Neural cell (in vitro differentiated cells): ENCODE measurements at regions not wholly inside any gene's neighbourhood (a gene's known extent, or its start where the extent isn't known, plus 50 kb on each side); places are given as distances from the start of the nearest gene placed in this dataset.

ENCODE experiments used
- EZH2 ChIP-seq: fragments of 200-600, 300-800 bp; shearing (Covaris generic), sonication (generic); IDR thresholded peaks from 2 replicates; pipeline ENCODE4 v1.6.1; 2014; ENCODE audit warnings: antibody characterized with exemption, low read length, borderline replicate concordance, mild to moderate bottlenecking; ENCODE audit not compliant: insufficient read depth, poor library complexity, severe bottlenecking
- POLR2AphosphoS5 ChIP-seq: IDR thresholded peaks from 2 replicates; pipeline ENCODE4 v1.6.1; 2012
- RAD21 ChIP-seq: fragments of 450-650 bp; conservative IDR thresholded peaks from 2 replicates; pipeline ENCODE4 v1.6.1; 2014; ENCODE audit warnings: antibody characterized with exemption, mild to moderate bottlenecking, moderate library complexity
- SMC3 ChIP-seq: fragments of 450-650 bp; conservative IDR thresholded peaks from 2 replicates; pipeline ENCODE4 v1.6.1; 2014; ENCODE audit warnings: antibody characterized with exemption, mild to moderate bottlenecking, moderate library complexity; ENCODE audit not compliant: poor library complexity
- TF ChIP-seq, protein P1 (sequence below): IDR thresholded peaks from 2 replicates; pipeline ENCODE4 v1.6.1; 2012; ENCODE audit warnings: borderline replicate concordance
- TF ChIP-seq, protein P2 (sequence below): fragments of 450-650 bp; IDR thresholded peaks from 2 replicates; pipeline ENCODE4 v1.5.1; 2014; ENCODE audit warnings: antibody characterized with exemption, mild to moderate bottlenecking, moderate library complexity; ENCODE audit not compliant: poor library complexity, severe bottlenecking

DNA sequence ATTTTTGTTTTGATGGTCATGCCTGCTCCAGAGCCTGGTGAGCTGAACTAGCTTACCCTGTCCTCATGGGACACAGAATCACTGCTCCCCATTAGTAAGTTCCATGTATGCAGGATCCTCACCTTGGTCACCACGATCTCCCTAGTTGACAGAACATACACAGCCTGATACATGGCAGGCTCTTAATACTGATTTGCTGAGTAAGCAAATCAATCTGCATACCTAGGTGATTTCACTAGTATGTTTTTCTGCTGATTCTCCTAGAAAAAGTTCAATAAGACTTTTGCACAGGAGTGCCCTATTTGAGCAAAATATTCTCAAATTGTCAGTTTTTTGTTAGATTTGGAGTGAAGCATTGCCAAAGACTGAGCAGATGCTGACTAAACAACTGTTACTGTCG lies 113.7 kb downstream of the ACER2 start:
- TF ChIP-seq, protein P1, sequence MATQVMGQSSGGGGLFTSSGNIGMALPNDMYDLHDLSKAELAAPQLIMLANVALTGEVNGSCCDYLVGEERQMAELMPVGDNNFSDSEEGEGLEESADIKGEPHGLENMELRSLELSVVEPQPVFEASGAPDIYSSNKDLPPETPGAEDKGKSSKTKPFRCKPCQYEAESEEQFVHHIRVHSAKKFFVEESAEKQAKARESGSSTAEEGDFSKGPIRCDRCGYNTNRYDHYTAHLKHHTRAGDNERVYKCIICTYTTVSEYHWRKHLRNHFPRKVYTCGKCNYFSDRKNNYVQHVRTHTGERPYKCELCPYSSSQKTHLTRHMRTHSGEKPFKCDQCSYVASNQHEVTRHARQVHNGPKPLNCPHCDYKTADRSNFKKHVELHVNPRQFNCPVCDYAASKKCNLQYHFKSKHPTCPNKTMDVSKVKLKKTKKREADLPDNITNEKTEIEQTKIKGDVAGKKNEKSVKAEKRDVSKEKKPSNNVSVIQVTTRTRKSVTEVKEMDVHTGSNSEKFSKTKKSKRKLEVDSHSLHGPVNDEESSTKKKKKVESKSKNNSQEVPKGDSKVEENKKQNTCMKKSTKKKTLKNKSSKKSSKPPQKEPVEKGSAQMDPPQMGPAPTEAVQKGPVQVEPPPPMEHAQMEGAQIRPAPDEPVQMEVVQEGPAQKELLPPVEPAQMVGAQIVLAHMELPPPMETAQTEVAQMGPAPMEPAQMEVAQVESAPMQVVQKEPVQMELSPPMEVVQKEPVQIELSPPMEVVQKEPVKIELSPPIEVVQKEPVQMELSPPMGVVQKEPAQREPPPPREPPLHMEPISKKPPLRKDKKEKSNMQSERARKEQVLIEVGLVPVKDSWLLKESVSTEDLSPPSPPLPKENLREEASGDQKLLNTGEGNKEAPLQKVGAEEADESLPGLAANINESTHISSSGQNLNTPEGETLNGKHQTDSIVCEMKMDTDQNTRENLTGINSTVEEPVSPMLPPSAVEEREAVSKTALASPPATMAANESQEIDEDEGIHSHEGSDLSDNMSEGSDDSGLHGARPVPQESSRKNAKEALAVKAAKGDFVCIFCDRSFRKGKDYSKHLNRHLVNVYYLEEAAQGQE, result no peak
- TF ChIP-seq, protein P2, sequence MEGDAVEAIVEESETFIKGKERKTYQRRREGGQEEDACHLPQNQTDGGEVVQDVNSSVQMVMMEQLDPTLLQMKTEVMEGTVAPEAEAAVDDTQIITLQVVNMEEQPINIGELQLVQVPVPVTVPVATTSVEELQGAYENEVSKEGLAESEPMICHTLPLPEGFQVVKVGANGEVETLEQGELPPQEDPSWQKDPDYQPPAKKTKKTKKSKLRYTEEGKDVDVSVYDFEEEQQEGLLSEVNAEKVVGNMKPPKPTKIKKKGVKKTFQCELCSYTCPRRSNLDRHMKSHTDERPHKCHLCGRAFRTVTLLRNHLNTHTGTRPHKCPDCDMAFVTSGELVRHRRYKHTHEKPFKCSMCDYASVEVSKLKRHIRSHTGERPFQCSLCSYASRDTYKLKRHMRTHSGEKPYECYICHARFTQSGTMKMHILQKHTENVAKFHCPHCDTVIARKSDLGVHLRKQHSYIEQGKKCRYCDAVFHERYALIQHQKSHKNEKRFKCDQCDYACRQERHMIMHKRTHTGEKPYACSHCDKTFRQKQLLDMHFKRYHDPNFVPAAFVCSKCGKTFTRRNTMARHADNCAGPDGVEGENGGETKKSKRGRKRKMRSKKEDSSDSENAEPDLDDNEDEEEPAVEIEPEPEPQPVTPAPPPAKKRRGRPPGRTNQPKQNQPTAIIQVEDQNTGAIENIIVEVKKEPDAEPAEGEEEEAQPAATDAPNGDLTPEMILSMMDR, result no peak
- no peak for TF ChIP-seq POLR2AphosphoS5
- no peak for TF ChIP-seq EZH2
- TF ChIP-seq RAD21, result no peak
- no peak for TF ChIP-seq SMC3
